Omental fat pad (tissue), 3 donors: ENCODE measurements at regions not wholly inside any gene's neighbourhood (a gene's known extent, or its start where the extent isn't known, plus 50 kb on each side); places are given as distances from the start of the nearest gene placed in this dataset.

Source experiments
- ATAC-seq: fragments of 150-250 bp; one replicate; pipeline ENCODE4 v1.9.1; 2016; ENCODE audit warnings: mild to moderate bottlenecking, moderate library complexity; ENCODE audit not compliant: low FRiP score
- DNase-seq: peaks from one replicate; pipeline ENCODE4 v3.0.0-alpha.2; 2019; ENCODE audit warnings: low spot score
- CTCF ChIP-seq, 3 donors: fragments of 450-650 bp; IDR thresholded peaks; one replicate each; pipeline ENCODE4 v1.5.1; 2016 to 2017; ENCODE audit warnings: antibody characterized with exemption in 3 of 3, mild to moderate bottlenecking in 3 of 3, moderate library complexity in 2 of 3

GRCh38 chr14:82223276-82223675 is 689.6 kb upstream of the SEL1L start:
- DNase-seq (no peak), ATAC-seq (no peak)
- no peak for TF ChIP-seq CTCF (IDR thresholded peaks at IDR 0.05)

GRCh38 chr14:82224610-82225009 is 691.0 kb upstream of the SEL1L start:
- TF ChIP-seq CTCF (IDR thresholded peaks at IDR 0.05): no peak
- DNase-seq (no peak), ATAC-seq (no peak)

GRCh38 chr14:82230748-82231147 is 697.1 kb upstream of the SEL1L start:
- DNase-seq (no peak), ATAC-seq (no peak)
- TF ChIP-seq CTCF (IDR thresholded peaks at IDR 0.05): no peak

GRCh38 chr14:82238649-82239048 is 705.0 kb upstream of the SEL1L start:
- TF ChIP-seq CTCF (IDR thresholded peaks at IDR 0.05): no peak
- no peak for DNase-seq
- no peak for ATAC-seq

- ATAC-seq: no peak
- DNase-seq: no peak
- TF ChIP-seq CTCF (IDR thresholded peaks at IDR 0.05): no peak
Measured at GRCh38 chr14:82239223-82239622, 705.6 kb upstream of the SEL1L start.

- DNase-seq: no peak
- no peak for TF ChIP-seq CTCF (IDR thresholded peaks at IDR 0.05)
- ATAC-seq: no peak
Measured at GRCh38 chr14:82244791-82245190, 711.1 kb upstream of the SEL1L start.

- ATAC-seq: no peak
- no peak for DNase-seq
Measured at GRCh38 chr14:82251494-82251893, 717.8 kb upstream of the SEL1L start.

More at GRCh38 chr14:82251494-82251893, 717.8 kb upstream of the SEL1L start:
- no peak for TF ChIP-seq CTCF (IDR thresholded peaks at IDR 0.05)
